Fibroblast of lung (primary cell): ENCODE measurements at regions not wholly inside any gene's neighbourhood (a gene's known extent, or its start where the extent isn't known, plus 50 kb on each side); places are given as distances from the start of the nearest gene placed in this dataset.
A peak's percentile ranks its signal among the peaks of the same experiment; 100 is the strongest.

ENCODE experiments used
- DNase-seq, 2 donors: peaks; one replicate each; pipeline versions ENCODE4 v3.0.0 to v3.0.0-alpha.2; 2010; ENCODE audit warnings: low read depth in 2 of 2
- H2AFZ ChIP-seq: 2 replicates; pipeline ENCODE4 v1.5.1; 2012; ENCODE audit warnings: low read length, control low read depth, inconsistent platforms
- H3K27ac ChIP-seq: 2 replicates; pipeline ENCODE4 v1.5.1; 2011; ENCODE audit warnings: low read length, control low read depth; ENCODE audit not compliant: insufficient read depth
- H3K27me3 ChIP-seq: 2 replicates; pipeline ENCODE4 v1.5.1; 2011; ENCODE audit warnings: mild to moderate bottlenecking, low read length; ENCODE audit not compliant: control insufficient read depth, insufficient read depth
- H3K36me3 ChIP-seq: 2 replicates; pipeline ENCODE4 v1.5.1; 2011; ENCODE audit warnings: low read length; ENCODE audit not compliant: control insufficient read depth, insufficient read depth
- H3K4me1 ChIP-seq: 2 replicates; pipeline ENCODE4 v1.5.1; 2011; ENCODE audit warnings: low read length; ENCODE audit not compliant: control insufficient read depth, insufficient read depth; ENCODE audit errors: extremely low read depth
- H3K4me2 ChIP-seq: 2 replicates; pipeline ENCODE4 v1.5.1; 2011; ENCODE audit warnings: low read length, control low read depth; ENCODE audit not compliant: insufficient read depth; ENCODE audit errors: extremely low read depth
- H3K4me3 ChIP-seq, 4 experiments: fragments of 200-600 bp in 1 of 4; sonication (generic) in 1 of 4; replicated peaks in 1 of 4; 2 replicates each; pipeline ENCODE4 v1.5.1; 2011 to 2016; ENCODE audit warnings: low read length in 4 of 4, low read depth in 3 of 4, mild to moderate bottlenecking in 3 of 4, control low read depth in 2 of 4, inconsistent platforms in 1 of 4, mixed read lengths in 1 of 4; ENCODE audit not compliant: insufficient read depth in 1 of 4; ENCODE audit errors: control extremely low read depth in 1 of 4
- H3K79me2 ChIP-seq: 2 replicates; pipeline ENCODE4 v1.5.1; 2012; ENCODE audit warnings: mild to moderate bottlenecking, low read length, inconsistent platforms; ENCODE audit not compliant: control insufficient read depth, insufficient read depth
- H3K9ac ChIP-seq: 2 replicates; pipeline ENCODE4 v1.5.1; 2011; ENCODE audit warnings: mild to moderate bottlenecking, low read length, control low read depth; ENCODE audit not compliant: insufficient read depth
- H3K9me3 ChIP-seq: 2 replicates; pipeline ENCODE4 v1.5.1; 2012; ENCODE audit warnings: low read depth, low read length; ENCODE audit not compliant: control insufficient read depth, insufficient read depth
- H4K20me1 ChIP-seq: 2 replicates; pipeline ENCODE4 v1.5.1; 2011; ENCODE audit warnings: low read length; ENCODE audit not compliant: control insufficient read depth, insufficient read depth; ENCODE audit errors: extremely low read depth
- EZH2 ChIP-seq: IDR thresholded peaks from 2 replicates; pipeline ENCODE4 v1.5.1; 2012; ENCODE audit warnings: low read length, control low read depth, mild to moderate bottlenecking; ENCODE audit errors: missing control alignments
- TF ChIP-seq, protein P1 (sequence below), 2 donors: IDR thresholded peaks in 1 of 2; conservative IDR thresholded peaks in 1 of 2; 1 replicate in 1 of 2; 2 replicates in 1 of 2; pipeline ENCODE4 v1.5.1; 2011 to 2012; ENCODE audit warnings: low read length in 2 of 2, control low read depth in 1 of 2, inconsistent platforms in 1 of 2, low read depth in 1 of 2, mild to moderate bottlenecking in 1 of 2

DNA sequence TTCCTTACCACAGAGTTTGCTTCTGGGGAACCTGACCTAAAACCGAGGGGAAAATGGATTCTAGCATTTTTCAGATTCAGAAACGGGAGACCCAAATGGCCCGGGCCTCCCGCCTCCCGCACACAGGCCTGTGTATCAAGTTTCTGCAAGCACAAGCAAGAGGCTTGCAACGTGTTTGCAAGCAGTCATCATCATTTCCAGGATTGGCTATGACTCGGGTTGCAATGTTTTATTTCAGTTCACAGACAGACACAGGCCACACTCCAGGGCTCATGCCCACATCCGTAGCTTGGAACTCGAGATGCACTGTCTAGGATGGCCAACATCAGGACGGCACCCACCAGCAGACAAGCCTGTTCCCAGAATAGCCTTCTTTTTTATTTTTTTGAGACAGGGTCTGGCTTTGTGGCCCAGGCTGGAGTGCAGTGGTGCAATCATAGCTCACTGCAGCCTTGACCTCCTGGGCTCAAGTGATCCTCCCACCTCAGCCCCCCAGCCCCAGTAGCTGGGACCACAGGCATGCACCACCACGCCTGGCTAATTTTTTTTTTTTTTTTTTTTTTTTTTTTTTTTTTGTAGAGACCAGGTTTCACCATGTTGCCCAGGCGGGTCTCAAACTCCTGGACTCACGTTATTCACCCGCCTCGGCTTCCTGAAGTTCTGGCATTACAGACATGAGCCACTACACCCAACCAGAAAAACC is 68.1 kb upstream of the FOXK1 start:
- Histone ChIP-seq H4K20me1 (no peaks in the 10 kb centered on the region), H3K4me3 (peak overlapping the region in 2 of 4 experiments; percentile 1 to 41), H3K4me1 (no peaks in the 10 kb centered on the region), H3K4me2 (peak overlapping the region; percentile 26), H3K27ac (no peak overlapping the region), H2AFZ (peak overlapping the region; percentile 30), H3K79me2 (no peaks in the 10 kb centered on the region), H3K27me3 (no peaks in the 10 kb centered on the region), H3K9me3 (no peaks in the 10 kb centered on the region), H3K36me3 (no peaks in the 10 kb centered on the region), H3K9ac (no peak overlapping the region)
- DNase-seq, result peak; percentile 84 to 87
- TF ChIP-seq, protein P1, sequence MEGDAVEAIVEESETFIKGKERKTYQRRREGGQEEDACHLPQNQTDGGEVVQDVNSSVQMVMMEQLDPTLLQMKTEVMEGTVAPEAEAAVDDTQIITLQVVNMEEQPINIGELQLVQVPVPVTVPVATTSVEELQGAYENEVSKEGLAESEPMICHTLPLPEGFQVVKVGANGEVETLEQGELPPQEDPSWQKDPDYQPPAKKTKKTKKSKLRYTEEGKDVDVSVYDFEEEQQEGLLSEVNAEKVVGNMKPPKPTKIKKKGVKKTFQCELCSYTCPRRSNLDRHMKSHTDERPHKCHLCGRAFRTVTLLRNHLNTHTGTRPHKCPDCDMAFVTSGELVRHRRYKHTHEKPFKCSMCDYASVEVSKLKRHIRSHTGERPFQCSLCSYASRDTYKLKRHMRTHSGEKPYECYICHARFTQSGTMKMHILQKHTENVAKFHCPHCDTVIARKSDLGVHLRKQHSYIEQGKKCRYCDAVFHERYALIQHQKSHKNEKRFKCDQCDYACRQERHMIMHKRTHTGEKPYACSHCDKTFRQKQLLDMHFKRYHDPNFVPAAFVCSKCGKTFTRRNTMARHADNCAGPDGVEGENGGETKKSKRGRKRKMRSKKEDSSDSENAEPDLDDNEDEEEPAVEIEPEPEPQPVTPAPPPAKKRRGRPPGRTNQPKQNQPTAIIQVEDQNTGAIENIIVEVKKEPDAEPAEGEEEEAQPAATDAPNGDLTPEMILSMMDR (conservative IDR thresholded peaks at IDR 0.05 in 1 of 2, IDR thresholded peaks at IDR 0.05 in 1 of 2; ENCODE audit: low read depth in 1 of 2, low read length in 2 of 2), result no peak
- no peak for TF ChIP-seq EZH2

DNA sequence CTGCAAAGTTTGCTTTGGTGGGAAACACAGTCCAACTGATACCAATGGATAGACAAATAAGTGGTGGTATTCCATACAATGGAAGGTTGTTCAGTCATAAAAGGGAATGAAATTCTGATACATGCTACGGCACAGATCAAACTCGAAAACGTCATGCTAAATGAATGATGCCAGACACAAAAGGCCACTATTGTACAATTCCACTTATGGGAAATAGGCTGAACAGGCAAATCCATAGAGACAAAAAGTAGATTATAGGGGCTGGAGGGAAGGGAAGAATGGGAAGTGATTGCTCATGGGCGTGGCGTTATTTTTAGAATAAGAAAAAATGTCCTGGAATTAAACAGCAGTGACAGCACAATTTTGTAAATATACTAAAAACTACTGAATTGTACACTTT is 66.0 kb upstream of the FOXK1 start:
- Histone ChIP-seq H3K36me3 (no peaks in the 10 kb centered on the region), H3K9ac (no peak overlapping the region), H3K27me3 (no peaks in the 10 kb centered on the region), H3K9me3 (no peaks in the 10 kb centered on the region), H3K4me1 (peaks cover 1% of the 10 kb centered on the region), H3K4me2 (no peak overlapping the region), H3K79me2 (no peaks in the 10 kb centered on the region), H2AFZ (no peak overlapping the region), H3K27ac (no peak overlapping the region), H3K4me3 (no peak overlapping the region), H4K20me1 (no peaks in the 10 kb centered on the region)
- TF ChIP-seq, protein P1 (conservative IDR thresholded peaks at IDR 0.05 in 1 of 2, IDR thresholded peaks at IDR 0.05 in 1 of 2; ENCODE audit: low read depth in 1 of 2, low read length in 2 of 2), result no peak
- TF ChIP-seq EZH2, result no peak
- no peak for DNase-seq

DNA sequence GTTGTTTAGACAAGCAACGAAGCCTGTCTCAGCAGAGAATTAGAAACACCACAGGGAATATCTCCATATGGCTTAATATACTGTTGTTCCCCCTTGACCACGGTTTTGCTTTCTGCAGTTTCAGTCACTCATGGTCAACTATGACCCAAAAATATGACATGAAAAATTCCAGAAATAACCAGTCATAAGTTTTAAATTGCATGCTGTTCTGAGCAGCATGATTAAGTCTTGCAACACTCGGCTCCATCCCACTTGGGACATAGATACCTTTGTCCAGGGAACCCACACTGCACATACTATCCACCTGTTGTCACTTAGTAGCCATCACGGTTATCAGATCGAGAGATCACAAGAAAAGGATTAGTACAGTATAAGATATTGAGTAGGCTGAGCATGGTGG is 60.7 kb upstream of the FOXK1 start:
- DNase-seq, result peak in 1 of 2 donors; percentile 65
- H3K27me3 ChIP-seq, result no peaks in the 10 kb centered on the region
- no peaks in the 10 kb centered on the region for H4K20me1 ChIP-seq
- no peak overlapping the region for H2AFZ ChIP-seq
- no peaks in the 10 kb centered on the region for H3K79me2 ChIP-seq
- peaks cover 2% of the 10 kb centered on the region for H3K4me1 ChIP-seq
- H3K36me3 ChIP-seq, result no peaks in the 10 kb centered on the region
- no peak overlapping the region for H3K4me2 ChIP-seq
- no peaks in the 10 kb centered on the region for H3K9me3 ChIP-seq
- no peak overlapping the region for H3K9ac ChIP-seq
- H3K4me3 ChIP-seq, result no peak overlapping the region
- no peak overlapping the region for H3K27ac ChIP-seq
- TF ChIP-seq EZH2, result no peak
- TF ChIP-seq, protein P1 (conservative IDR thresholded peaks at IDR 0.05 in 1 of 2, IDR thresholded peaks at IDR 0.05 in 1 of 2; ENCODE audit: low read depth in 1 of 2, low read length in 2 of 2), result no peak
